NCI-H2107 (cell line): ENCODE measurements at regions not wholly inside any gene's neighbourhood (a gene's known extent, or its start where the extent isn't known, plus 50 kb on each side); places are given as distances from the start of the nearest gene placed in this dataset.
"Not testable (repeated sequence)": the region's sequence is repeated elsewhere in the genome, so short reads cannot be mapped to it uniquely, and the experiment has no call there.

ENCODE experiments used
- DNase-seq: peaks from one replicate; lab custom pipeline; 2025; lab: John Stamatoyannopoulos, UW

DNA sequence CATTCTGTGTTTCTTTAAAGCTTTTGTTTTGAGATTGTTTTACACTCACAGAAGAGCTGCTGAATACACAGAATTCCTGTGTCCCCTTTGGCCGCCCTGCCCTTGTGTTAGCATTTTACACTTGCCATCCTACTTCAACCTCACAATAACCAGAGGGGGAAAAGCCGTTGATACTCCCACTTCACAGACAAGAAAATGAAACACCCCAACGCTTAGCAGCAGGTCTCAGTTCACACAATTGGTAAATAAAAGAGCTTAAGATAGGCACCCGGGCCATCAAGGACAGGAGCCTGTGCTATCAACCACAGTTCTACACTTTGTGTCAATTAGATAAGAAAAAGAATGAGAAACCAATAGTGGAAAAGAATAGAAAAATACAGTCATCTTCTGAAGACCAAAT is 178.0 kb downstream of the SYK start:
- DNase-seq: no peak

- DNase-seq: no peak
These were observed 180.1 kb downstream of the SYK start for GRCh38 chr9:90981726-90982125.

DNA sequence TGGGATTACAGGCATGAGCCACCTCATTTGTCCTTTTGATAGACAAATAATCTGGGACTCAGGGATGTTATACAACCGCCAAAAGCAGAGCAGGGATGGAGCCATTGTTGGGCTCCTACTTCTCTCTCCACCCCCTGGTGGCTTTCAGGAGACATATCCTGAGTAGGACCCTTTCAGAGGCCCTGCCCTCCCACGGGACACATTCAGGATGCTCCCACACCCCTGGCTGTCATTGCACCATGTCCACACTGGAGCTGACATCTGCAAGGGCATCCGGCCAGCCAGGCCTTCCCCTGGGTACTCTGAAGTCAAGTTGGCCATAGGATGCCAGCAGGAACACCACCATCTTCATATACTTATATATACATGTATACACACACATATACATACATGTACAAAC is 181.8 kb downstream of the SYK start:
- no peak for DNase-seq

DNA sequence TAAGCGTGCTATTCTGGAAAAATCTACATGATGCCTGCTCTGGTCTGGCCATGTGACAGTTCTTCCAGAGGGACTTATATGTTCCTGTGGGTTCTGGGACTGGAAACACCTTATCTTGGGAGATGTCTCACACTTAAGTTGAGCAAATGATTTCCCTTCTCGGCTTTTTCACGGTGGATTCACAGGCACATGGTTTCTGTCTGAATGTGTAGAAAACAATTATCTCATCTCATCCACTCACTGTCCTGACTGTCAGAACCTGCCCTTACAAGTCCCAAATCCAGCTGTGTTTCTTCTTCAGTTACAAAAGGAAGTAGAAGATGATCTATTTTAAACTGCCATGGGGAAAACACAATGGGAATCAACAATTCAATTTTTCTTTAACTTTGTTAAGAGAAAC is 184.0 kb downstream of the SYK start:
- DNase-seq: no peak

DNA sequence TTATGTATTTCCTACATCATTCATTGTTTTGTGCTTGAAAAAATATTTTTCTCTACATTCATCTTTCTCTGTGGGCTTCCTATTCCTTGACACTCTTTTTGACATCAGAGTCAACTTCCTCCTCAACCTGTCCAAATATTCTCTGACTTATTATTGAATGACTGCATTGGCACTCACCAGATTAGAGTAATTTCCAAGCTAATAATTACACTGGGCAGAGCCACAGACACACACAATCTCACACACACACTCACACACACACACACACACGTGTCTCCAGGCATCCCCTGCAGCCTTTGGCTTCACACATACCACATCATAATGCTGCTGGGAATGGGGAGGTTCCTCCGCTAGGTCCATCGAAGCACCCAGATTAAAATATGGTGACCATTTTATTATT is 184.5 kb downstream of the SYK start:
- DNase-seq: no peak

GRCh38 chr9:90987566-90987965 is 185.9 kb downstream of the SYK start:
- DNase-seq: no peak

- no peak for DNase-seq
These were observed 186.7 kb downstream of the SYK start for GRCh38 chr9:90988318-90988717.

DNA sequence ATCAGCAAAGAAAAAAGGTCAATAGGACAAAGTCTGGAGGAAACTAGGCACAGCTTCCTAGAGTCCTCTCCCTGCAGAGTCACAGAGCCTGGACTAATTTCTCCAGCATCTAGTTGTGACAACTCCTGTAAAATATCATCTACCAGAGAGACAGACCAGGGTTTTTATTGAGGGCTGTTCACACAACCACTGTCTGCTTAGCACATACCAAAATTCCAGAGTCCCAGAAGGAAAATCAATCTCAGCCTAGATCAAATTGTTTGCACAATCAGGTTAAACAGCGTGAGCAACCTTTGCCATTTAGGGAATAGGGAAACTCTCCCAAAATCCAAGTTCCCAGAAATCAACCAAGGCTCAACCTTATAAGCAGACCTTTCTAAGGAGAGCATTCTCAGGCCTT is 190.3 kb downstream of the SYK start:
- no peak for DNase-seq

- DNase-seq: no peak
These were observed 193.9 kb downstream of the SYK start for GRCh38 chr9:90995516-90995915.

- no peak for DNase-seq
These were observed 194.8 kb downstream of the SYK start for GRCh38 chr9:90996154-90997065.

- DNase-seq: no peak
These were observed 197.0 kb downstream of the SYK start for GRCh38 chr9:90998573-90998972.

GRCh38 chr9:90999425-91000397 is 198.1 kb downstream of the SYK start:
- no peak for DNase-seq

GRCh38 chr9:91001146-91001611 is 199.6 kb downstream of the SYK start:
- DNase-seq: no peak

GRCh38 chr9:91004484-91004883 is 202.9 kb downstream of the SYK start:
- no peak for DNase-seq

DNA sequence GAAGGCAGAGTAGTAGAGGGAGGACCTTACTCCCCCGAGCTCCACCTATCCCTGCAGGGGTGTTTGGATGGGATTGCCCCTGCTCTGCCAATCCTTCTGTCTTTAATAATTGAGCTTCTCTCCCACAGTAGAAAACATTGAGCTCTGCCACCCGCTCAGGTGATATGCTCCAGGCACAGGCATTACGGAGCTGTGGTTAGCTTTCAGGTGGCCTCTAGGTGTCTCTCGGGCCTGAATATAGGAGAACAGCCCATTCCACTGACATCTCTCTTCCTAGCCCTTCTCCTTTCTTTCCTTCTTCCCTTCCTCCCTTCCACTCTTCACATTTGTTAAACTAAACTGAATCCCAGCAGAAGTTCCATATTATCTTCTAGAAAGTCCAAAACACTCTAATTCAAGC is 203.4 kb downstream of the SYK start:
- no peak for DNase-seq

DNA sequence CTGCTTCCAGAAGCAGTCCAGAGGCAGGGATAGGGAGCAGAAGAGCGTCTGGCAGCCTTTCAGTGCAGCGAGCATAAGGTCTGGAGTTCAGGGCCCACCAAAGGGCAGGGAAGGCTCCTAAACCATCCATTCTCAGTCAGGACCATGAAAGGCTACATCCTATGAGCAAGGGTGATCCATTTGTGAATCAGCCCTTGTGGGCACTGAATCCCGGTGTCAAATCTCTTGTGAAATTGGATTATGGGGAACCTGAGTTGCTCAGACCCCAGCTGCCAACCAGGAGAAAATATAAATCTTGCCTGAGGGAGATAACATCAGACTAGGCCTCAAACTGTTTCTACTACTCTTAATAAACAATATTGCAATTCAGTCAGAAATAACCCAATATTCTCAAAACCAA is 204.4 kb downstream of the SYK start:
- no peak for DNase-seq

DNA sequence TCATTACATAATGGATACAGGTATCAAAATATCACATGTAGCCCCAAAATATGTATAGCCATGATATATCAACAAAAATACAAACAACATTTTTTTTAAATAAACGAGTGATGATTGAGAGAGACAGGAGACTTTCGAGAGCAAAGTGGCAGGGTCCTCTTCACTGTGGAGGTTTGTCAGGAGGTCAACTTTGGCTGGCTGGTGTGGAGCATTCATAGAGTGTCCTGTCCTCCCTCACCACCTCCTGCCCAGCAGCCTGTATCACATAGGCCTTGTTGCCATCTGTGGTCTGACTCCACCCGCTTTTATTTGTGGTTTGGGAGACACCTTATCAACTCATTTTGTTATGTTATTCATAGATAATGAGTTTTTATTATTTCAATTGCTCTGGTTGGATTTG is 206.9 kb downstream of the SYK start:
- no peak for DNase-seq

DNA sequence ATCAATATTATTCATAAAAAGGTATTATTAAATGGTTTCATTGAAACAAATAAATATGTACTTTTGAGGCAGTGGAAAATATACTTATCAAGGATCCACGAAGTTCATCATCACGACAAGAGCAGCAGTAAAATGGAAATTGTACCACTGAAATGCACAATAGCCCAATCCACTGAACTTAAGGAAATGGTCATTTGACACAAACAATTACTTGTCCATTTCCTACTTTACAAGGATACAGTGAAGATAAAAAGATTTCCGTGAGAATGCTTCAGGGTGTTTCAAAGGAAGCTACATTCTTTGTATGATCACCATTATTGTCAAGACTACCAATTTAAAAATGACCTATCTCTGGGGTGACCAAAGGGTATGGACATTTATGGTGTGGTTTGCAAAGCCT is 210.3 kb downstream of the SYK start:
- DNase-seq: no peak

- no peak for DNase-seq
These were observed 211.6 kb downstream of the SYK start for GRCh38 chr9:91012933-91013841.

DNA sequence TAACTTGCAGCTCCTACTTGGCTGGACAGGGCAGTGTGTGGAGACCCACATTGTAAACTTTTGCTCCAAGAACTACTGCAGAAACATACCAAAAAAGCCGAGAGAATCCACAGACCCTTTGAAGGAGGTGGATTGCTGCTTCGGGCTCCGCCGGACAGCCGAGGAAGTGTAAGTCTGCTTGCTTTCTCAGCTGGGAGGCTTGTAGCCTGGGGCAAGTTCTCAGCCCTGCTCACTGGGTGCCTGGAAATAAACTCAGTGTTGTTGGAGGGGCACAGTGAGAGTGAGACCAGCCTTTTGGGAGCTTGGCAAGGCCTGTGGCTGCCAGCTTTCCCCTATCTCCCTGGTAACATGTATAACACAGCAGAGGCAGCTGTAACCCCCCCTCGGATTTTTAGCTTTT is 215.6 kb downstream of the SYK start:
- no peak for DNase-seq

GRCh38 chr9:91019871-91020270 is 218.3 kb downstream of the SYK start:
- not testable (repeated sequence) for DNase-seq

DNA sequence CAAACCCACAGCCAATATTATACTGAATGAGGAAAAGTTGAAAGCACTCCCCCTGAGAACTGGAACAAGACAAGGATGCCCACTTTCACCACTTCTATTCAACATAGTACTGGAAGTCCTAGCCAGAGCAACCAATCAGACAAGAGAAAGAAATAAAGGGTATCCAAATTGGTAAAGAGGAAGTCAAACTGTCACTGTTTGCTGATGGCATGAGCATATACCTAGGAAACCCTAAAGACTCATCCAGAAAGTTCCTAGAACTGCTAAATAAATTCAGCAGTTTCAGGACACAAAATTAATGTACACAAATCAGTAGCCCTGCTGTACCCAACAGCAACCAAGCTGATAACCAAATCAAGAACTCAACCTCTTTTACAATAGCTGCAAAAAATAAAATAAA is 220.0 kb downstream of the SYK start:
- DNase-seq: not testable (repeated sequence)
